ENCODE measurements at regions not wholly inside any gene's neighbourhood (a gene's known extent, or its start where the extent isn't known, plus 50 kb on each side); places are given as distances from the start of the nearest gene placed in this dataset.

- no peak for TF ChIP-seq HMBOX1 (IDR thresholded peaks at IDR 0.05)
- TF ChIP-seq GABPB1 (CRISPR knock-in tag; IDR thresholded peaks at IDR 0.05) = no peak
- no peak for TF ChIP-seq FOS (IDR thresholded peaks at IDR 0.05; ENCODE audit: extremely low read depth, insufficient read length)
These were observed 258.2 kb upstream of the THUMPD2 start (continued) for GRCh38 chr2:40037303-40037702.

GRCh38 chr2:40036241-40036640 lies 257.2 kb upstream of the THUMPD2 start:
- intact Hi-C loops (cut with micrococcal nuclease) = no loop called here
- DNase-seq (ENCODE audit: extremely low read depth in 1 of 4, low spot score in 3 of 4) (no peak), FAIRE-seq (no peak), ATAC-seq (no peak)
- no peaks in the 10 kb centered on the region for H4K20me1 ChIP-seq (replicated peaks; ENCODE audit: control insufficient read depth, insufficient read depth, low read length)
- CTCF ChIA-PET (ENCODE audit: low intra/inter-chr PET ratio) = interaction anchor here (0.7 kb wide), 1 partner anchor 373 kb away, joined by 3 read pairs; no protein-coding TSS in a partner anchor
- H3K9ac ChIP-seq (ENCODE audit: insufficient read depth in 1 of 2, low read depth in 2 of 2, low read length in 2 of 2) = no peak overlapping the region
- BruUV-seq (replicated peaks) = no TSS peak
- no peaks in the 10 kb centered on the region for H3K79me2 ChIP-seq (ENCODE audit: control insufficient read depth, insufficient read depth, low read length)
- no peak overlapping the region for H3K4me3 ChIP-seq
- POLR2A ChIA-PET = no interaction called here
- no peak overlapping the region for H3K4me2 ChIP-seq (ENCODE audit: insufficient read depth, low read length)
- 14% methylated on average over 2 of the region's 2 CpGs for WGBS (ENCODE audit: insufficient coverage, low coverage, missing lambda C conversion rate)
- no peaks in the 10 kb centered on the region for H3K4me1 ChIP-seq (replicated peaks in 1 of 2; ENCODE audit: control insufficient read depth in 2 of 2, insufficient read depth in 2 of 2, low read length in 2 of 2)
- in situ Hi-C loops (cut with MboI) = no loop called here
- H3K9me1 ChIP-seq (ENCODE audit: control insufficient read depth, insufficient read depth, low read length) = no peaks in the 10 kb centered on the region
- no peak overlapping the region for H3K27ac ChIP-seq (ENCODE audit: extremely low read depth, low read depth, low read length)
- H3K36me3 ChIP-seq (ENCODE audit: control insufficient read depth, insufficient read depth, low read length) = no peaks in the 10 kb centered on the region
- H3K9me3 ChIP-seq (replicated peaks; ENCODE audit: control insufficient read depth, insufficient read depth, low read depth, low read length) = peaks cover 2% of the 10 kb centered on the region
- no peak overlapping the region for H2AFZ ChIP-seq (ENCODE audit: low read depth, low read length)
- H3K27me3 ChIP-seq (ENCODE audit: control insufficient read depth in 2 of 2, insufficient read depth in 2 of 2, low read length in 2 of 2) = no peaks in the 10 kb centered on the region
- TF ChIP-seq RFX1 (IDR thresholded peaks at IDR 0.05) = no peak
- no peak for TF ChIP-seq E2F3 (CRISPR knock-in tag; IDR thresholded peaks at IDR 0.05)
- TF ChIP-seq CHCHD3 (CRISPR knock-in tag; IDR thresholded peaks at IDR 0.05) = no peak
- no peak for TF ChIP-seq TEAD1 (CRISPR knock-in tag; IDR thresholded peaks at IDR 0.05)
- TF ChIP-seq YY1 (IDR thresholded peaks at IDR 0.05; ENCODE audit: borderline replicate concordance in 1 of 3, control insufficient read depth in 1 of 3, extremely low read depth in 1 of 3, insufficient read depth in 3 of 3, insufficient read length in 1 of 3, insufficient replicate concordance in 2 of 3, low read depth in 1 of 3, low read length in 2 of 3) = no peak
- TF ChIP-seq PHF8 (IDR thresholded peaks at IDR 0.05; ENCODE audit: borderline replicate concordance, low read length) = no peak
- TF ChIP-seq ZBTB17 (CRISPR knock-in tag; IDR thresholded peaks at IDR 0.05) = no peak
- TF ChIP-seq MTF1 (CRISPR knock-in tag; IDR thresholded peaks at IDR 0.05; ENCODE audit: borderline replicate concordance) = no peak
- TF ChIP-seq DEAF1 (CRISPR knock-in tag; IDR thresholded peaks at IDR 0.05) = no peak
- no peak for TF ChIP-seq PCBP2 (IDR thresholded peaks at IDR 0.05; ENCODE audit: low read depth, low read length, poor library complexity, severe bottlenecking)
- no peak for TF ChIP-seq HDAC2 (IDR thresholded peaks at IDR 0.05)
- TF ChIP-seq ADNP (tag; IDR thresholded peaks at IDR 0.05) = no peak
- no peak for TF ChIP-seq CCAR2 (IDR thresholded peaks at IDR 0.05; ENCODE audit: low read depth, low read length)
- no peak for TF ChIP-seq COPS2 (conservative IDR thresholded peaks at IDR 0.05)
- no peak for TF ChIP-seq BCOR (IDR thresholded peaks at IDR 0.05)
- no peak for TF ChIP-seq RBM17 (IDR thresholded peaks at IDR 0.05; ENCODE audit: borderline replicate concordance, low read depth, low read length)
- TF ChIP-seq MEF2A (IDR thresholded peaks at IDR 0.05; ENCODE audit: control insufficient read depth, low read depth, low read length) = no peak
